H1 (cell line): ENCODE measurements at regions not wholly inside any gene's neighbourhood (a gene's known extent, or its start where the extent isn't known, plus 50 kb on each side); places are given as distances from the start of the nearest gene placed in this dataset.

Experiments used
- CTCF ChIA-PET: fragments of 300-600 bp; sonication (Branson Sonifier 250); formaldehyde crosslinking; loops from one replicate; lab custom pipeline; 2021; ENCODE audit not compliant: partially characterized antibody; lab: Charles Lee
- POLR2A ChIA-PET: fragments of 300-600 bp; sonication (Branson Sonifier 250); formaldehyde crosslinking; loops from one replicate; lab custom pipeline; 2021; ENCODE audit warnings: inconsistent platforms; ENCODE audit not compliant: partially characterized antibody; lab: Charles Lee
- DNase-seq, 2 experiments: peaks; one replicate each; pipeline versions ENCODE4 v3.0.0 to v3.0.0-alpha.2; 2010 to 2022; ENCODE audit warnings: low spot score in 2 of 2, low read depth in 1 of 2, mixed read lengths in 1 of 2
- FAIRE-seq: peaks from 2 replicates; lab custom pipeline; 2011; peaks lifted over from hg19 to GRCh38; lab: Jason Lieb, UNC
- H2AFZ ChIP-seq: 2 replicates; pipeline ENCODE4 v1.8.1; 2012; ENCODE audit warnings: low read length, inconsistent platforms
- H2AK5ac ChIP-seq: 2 replicates; pipeline ENCODE4 v1.6.1; 2013; ENCODE audit warnings: low read depth, low read length
- H2BK120ac ChIP-seq: replicated peaks from 2 replicates; pipeline ENCODE3; 2013; ENCODE audit warnings: low read depth, low read length, inconsistent platforms
- H2BK12ac ChIP-seq: 2 replicates; pipeline ENCODE4 v1.6.1; 2013; ENCODE audit warnings: low read depth, low read length
- H2BK15ac ChIP-seq: 2 replicates; pipeline ENCODE4 v1.6.1; 2013; ENCODE audit warnings: low read length
- H2BK20ac ChIP-seq: 2 replicates; pipeline ENCODE4 v1.6.1; 2013; ENCODE audit warnings: low read length
- H2BK5ac ChIP-seq: 2 replicates; pipeline ENCODE4 v1.6.1; 2013; ENCODE audit warnings: low read depth, low read length
- H3K14ac ChIP-seq: 2 replicates; pipeline ENCODE4 v1.6.1; 2013; ENCODE audit warnings: inconsistent platforms; ENCODE audit not compliant: insufficient read length
- H3K18ac ChIP-seq: 2 replicates; pipeline ENCODE4 v1.6.1; 2013; ENCODE audit warnings: low read length; ENCODE audit errors: extremely low read depth
- H3K23ac ChIP-seq: 2 replicates; pipeline ENCODE4 v1.6.1; 2013; ENCODE audit warnings: inconsistent platforms; ENCODE audit not compliant: insufficient read length
- H3K23me2 ChIP-seq: 2 replicates; pipeline ENCODE4 v1.6.1; 2013; ENCODE audit warnings: low read depth, low read length
- H3K27ac ChIP-seq: 2 replicates; pipeline ENCODE4 v1.6.1; 2011; ENCODE audit warnings: low read depth, low read length, inconsistent platforms
- H3K27me3 ChIP-seq, 4 experiments: replicated peaks in 1 of 4; 1 replicate in 1 of 4; 2 replicates in 3 of 4; pipeline versions ENCODE4 v1.6.1 to v1.8.1; 2011 to 2013; ENCODE audit warnings: low read length in 3 of 4, mild to moderate bottlenecking in 3 of 4, inconsistent platforms in 2 of 4, mixed read lengths in 2 of 4, moderate library complexity in 1 of 4; ENCODE audit not compliant: control insufficient read depth in 3 of 4, insufficient read depth in 3 of 4; ENCODE audit errors: extremely low read depth in 1 of 4
- H3K36me3 ChIP-seq, 4 experiments: 2 replicates each; pipeline versions ENCODE4 v1.6.1 to v1.8.1; 2011 to 2013; ENCODE audit warnings: mild to moderate bottlenecking in 4 of 4, low read length in 3 of 4, moderate library complexity in 2 of 4, control low read depth in 1 of 4, inconsistent platforms in 1 of 4; ENCODE audit not compliant: insufficient read depth in 4 of 4, control insufficient read depth in 2 of 4
- H3K4ac ChIP-seq: replicated peaks from 2 replicates; pipeline ENCODE3; 2013; ENCODE audit warnings: low read length, low read depth, mixed read lengths, inconsistent platforms; ENCODE audit not compliant: insufficient read length
- H3K4me1 ChIP-seq, 4 experiments: replicated peaks in 1 of 4; 1 replicate in 1 of 4; 2 replicates in 3 of 4; pipeline versions ENCODE4 v1.6.1 to v1.8.1; 2011 to 2013; ENCODE audit warnings: low read length in 3 of 4, inconsistent platforms in 2 of 4, mixed read lengths in 1 of 4; ENCODE audit not compliant: insufficient read depth in 4 of 4, control insufficient read depth in 3 of 4
- H3K4me2 ChIP-seq, 2 experiments: 2 replicates each; pipeline versions ENCODE4 v1.6.1 to v1.8.1; 2011 to 2013; ENCODE audit warnings: low read depth in 2 of 2, low read length in 2 of 2, control low read depth in 1 of 2, inconsistent platforms in 1 of 2, mild to moderate bottlenecking in 1 of 2; ENCODE audit not compliant: insufficient read depth in 1 of 2
- H3K4me3 ChIP-seq, 4 experiments: fragments of 200-600, 300-600 bp in 1 of 4; sonication (generic), shearing (Covaris generic), sonication (Bioruptor Twin) in 1 of 4; 2 replicates each; pipeline versions ENCODE4 v1.5.1 to v1.8.1; 2011 to 2016; ENCODE audit warnings: low read length in 4 of 4, low read depth in 3 of 4, control low read depth in 2 of 4, inconsistent platforms in 2 of 4, mild to moderate bottlenecking in 2 of 4, mixed read lengths in 1 of 4, moderate library complexity in 1 of 4; ENCODE audit not compliant: insufficient read depth in 2 of 4; ENCODE audit errors: extremely low read depth in 1 of 4
- H3K56ac ChIP-seq: replicated peaks from 2 replicates; pipeline ENCODE3; 2013; ENCODE audit warnings: low read depth, mild to moderate bottlenecking, mixed read lengths, low read length, inconsistent platforms; ENCODE audit not compliant: insufficient read length
- H3K79me1 ChIP-seq: 2 replicates; pipeline ENCODE4 v1.6.1; 2013; ENCODE audit warnings: low read depth, low read length, control low read depth
- H3K79me2 ChIP-seq, 2 experiments: 2 replicates each; pipeline versions ENCODE4 v1.6.1 to v1.8.1; 2012 to 2013; ENCODE audit warnings: low read length in 2 of 2, mild to moderate bottlenecking in 2 of 2, inconsistent platforms in 1 of 2; ENCODE audit not compliant: insufficient read depth in 2 of 2, control insufficient read depth in 1 of 2
- H3K9ac ChIP-seq, 4 experiments: replicated peaks in 1 of 4; 1 replicate in 1 of 4; 2 replicates in 3 of 4; pipeline versions ENCODE4 v1.6.1 to v1.8.1; 2011 to 2013; ENCODE audit warnings: low read depth in 3 of 4, low read length in 3 of 4, control low read depth in 2 of 4, mild to moderate bottlenecking in 2 of 4, moderate library complexity in 2 of 4, inconsistent platforms in 1 of 4; ENCODE audit errors: extremely low read depth in 1 of 4
- H3K9me3 ChIP-seq, 2 experiments: 2 replicates each; pipeline versions ENCODE4 v1.6.1 to v1.8.1; 2012 to 2013; ENCODE audit warnings: mild to moderate bottlenecking in 2 of 2, moderate library complexity in 2 of 2, control low read depth in 1 of 2, inconsistent platforms in 1 of 2, low read depth in 1 of 2, low read length in 1 of 2, mixed read lengths in 1 of 2; ENCODE audit not compliant: insufficient read depth in 2 of 2
- H4K20me1 ChIP-seq, 2 experiments: replicated peaks in 1 of 2; 2 replicates each; pipeline versions ENCODE3 to v1.8.1; 2011 to 2013; ENCODE audit warnings: inconsistent platforms in 2 of 2, low read length in 2 of 2, mild to moderate bottlenecking in 1 of 2; ENCODE audit not compliant: insufficient read depth in 2 of 2, control insufficient read depth in 1 of 2
- H4K5ac ChIP-seq: 2 replicates; pipeline ENCODE4 v1.6.1; 2013; ENCODE audit warnings: low read length, low read depth, mixed read lengths, inconsistent platforms; ENCODE audit not compliant: insufficient read length
- H4K8ac ChIP-seq: 2 replicates; pipeline ENCODE4 v1.8.0; 2013; ENCODE audit warnings: mild to moderate bottlenecking, moderate library complexity, low read length, inconsistent platforms; ENCODE audit not compliant: insufficient read depth; ENCODE audit errors: extremely low read depth
- H4K91ac ChIP-seq: replicated peaks from 2 replicates; pipeline ENCODE3; 2013; ENCODE audit warnings: low read length, mixed read lengths, inconsistent platforms; ENCODE audit not compliant: insufficient read length
- CBX8 ChIP-seq: fragments of 300-800, 300-1000 bp; sonication (generic); IDR thresholded peaks from 2 replicates; pipeline ENCODE4 v1.7.1; 2016; ENCODE audit warnings: low read depth, low read length, borderline replicate concordance
- GABPA ChIP-seq: IDR thresholded peaks from 2 replicates; pipeline ENCODE4 v1.6.1; 2011; ENCODE audit warnings: mild to moderate bottlenecking, low read length, moderate library complexity, borderline replicate concordance; ENCODE audit not compliant: insufficient read depth
- HDAC6 ChIP-seq: IDR thresholded peaks from one replicate; pipeline ENCODE4 v1.7.1; 2012; ENCODE audit warnings: low read depth, mild to moderate bottlenecking, inconsistent platforms, low read length, moderate library complexity
- PHF8 ChIP-seq: fragments of 200-600 bp; sonication (generic); conservative IDR thresholded peaks from 2 replicates; pipeline ENCODE4 v1.7.1; 2012; ENCODE audit warnings: low read depth, mild to moderate bottlenecking, inconsistent platforms, low read length, moderate library complexity
- RBBP5 ChIP-seq: IDR thresholded peaks from 2 replicates; pipeline ENCODE4 v1.7.1; 2012; ENCODE audit warnings: low read depth, mild to moderate bottlenecking, inconsistent platforms, low read length, moderate library complexity, borderline replicate concordance
- SIN3A ChIP-seq, 2 experiments: IDR thresholded peaks in 1 of 2; conservative IDR thresholded peaks in 1 of 2; 2 replicates each; pipeline ENCODE4 v1.6.1; 2011 to 2012; ENCODE audit warnings: low read length in 2 of 2, improper control_type of control experiment in 1 of 2, low read depth in 1 of 2, mild to moderate bottlenecking in 1 of 2
- SIX5 ChIP-seq: IDR thresholded peaks from 2 replicates; pipeline ENCODE4 v1.6.1; 2011; ENCODE audit warnings: mild to moderate bottlenecking, low read depth, low read length
- SP2 ChIP-seq: IDR thresholded peaks from 2 replicates; pipeline ENCODE4 v1.6.1; 2012; ENCODE audit warnings: mild to moderate bottlenecking, low read length, inconsistent platforms
- SP4 ChIP-seq: IDR thresholded peaks from 2 replicates; pipeline ENCODE4 v1.6.1; 2012; ENCODE audit warnings: low read length, inconsistent platforms
- TBP ChIP-seq: IDR thresholded peaks from 2 replicates; pipeline ENCODE4 v1.6.1; 2011; ENCODE audit warnings: low read depth, low read length, improper control_type of control experiment
- WGBS, 2 experiments: shearing (Covaris generic) in 1 of 2; methylation state at CpG; one replicate each; pipeline versions ENCODE4 v1.1.6 to v1.1.7; 2013 to 2015; ENCODE audit warnings: low lambda C conversion rate in 2 of 2, mixed read lengths in 2 of 2, inconsistent platforms in 1 of 2, low coverage in 1 of 2, missing lambda C conversion rate in 1 of 2; ENCODE audit not compliant: insufficient replicate concordance in 2 of 2, insufficient coverage in 1 of 2, insufficient read length in 1 of 2; ENCODE audit errors: extremely low coverage in 1 of 2, missing lambda C conversion rate in 1 of 2; 5-methylcytosine and 5-hydroxymethylcytosine counted together
- TF ChIP-seq, protein P1 (sequence below): IDR thresholded peaks from 2 replicates; pipeline ENCODE4 v1.6.1; 2012; ENCODE audit warnings: low read length, inconsistent platforms
- TF ChIP-seq, protein P2 (sequence below): IDR thresholded peaks from 2 replicates; pipeline ENCODE4 v1.6.1; 2011; ENCODE audit warnings: low read length, improper control_type of control experiment

- no peak overlapping the region for H3K9ac ChIP-seq
- H3K14ac ChIP-seq: no peak overlapping the region
- no peak overlapping the region for H2BK12ac ChIP-seq
- ChIA-PET POLR2A (no interaction called here), CTCF (interaction anchor here (0.6 kb wide), 1 partner anchor 1775 kb away, joined by 4 read pairs; no protein-coding TSS in a partner anchor)
- no peak overlapping the region for H3K23ac ChIP-seq
- no peaks in the 10 kb centered on the region for H3K27me3 ChIP-seq
- no peak overlapping the region for H3K4ac ChIP-seq
- H3K4me1 ChIP-seq: no peaks in the 10 kb centered on the region
- no peak overlapping the region for H3K18ac ChIP-seq
- no peak for FAIRE-seq
- no peak overlapping the region for H3K4me2 ChIP-seq
- no peak overlapping the region for H2BK15ac ChIP-seq
- H3K27ac ChIP-seq: no peak overlapping the region
- no peak overlapping the region for H4K5ac ChIP-seq
- no peak overlapping the region for H2BK20ac ChIP-seq
- H2AFZ ChIP-seq: no peak overlapping the region
- H2AK5ac ChIP-seq: no peak overlapping the region
- H2BK120ac ChIP-seq: no peak overlapping the region
- no peaks in the 10 kb centered on the region for H3K79me1 ChIP-seq
- H4K8ac ChIP-seq: no peak overlapping the region
- 90% methylated on average over 5 of the region's 5 CpGs; no CpG with 5 or more reads in 1 of the 2 experiments for WGBS, 2 experiments
- no peak overlapping the region for H3K4me3 ChIP-seq
- H4K91ac ChIP-seq: no peak overlapping the region
- peaks cover 0 to 46% of the 10 kb centered on the region in 2 experiments; a peak in 2 of 4 replicates for H3K9me3 ChIP-seq
- no peak overlapping the region for H2BK5ac ChIP-seq
- H3K56ac ChIP-seq: no peak overlapping the region
- H3K36me3 ChIP-seq: no peaks in the 10 kb centered on the region
- H3K79me2 ChIP-seq: no peaks in the 10 kb centered on the region
- no peak for DNase-seq
- H4K20me1 ChIP-seq: no peaks in the 10 kb centered on the region
- no peaks in the 10 kb centered on the region for H3K23me2 ChIP-seq
- no peak for TF ChIP-seq SIX5
- no peak for TF ChIP-seq TBP
- TF ChIP-seq SP2: no peak
- TF ChIP-seq SP4: no peak
- TF ChIP-seq HDAC6: no peak
- TF ChIP-seq, protein P1, sequence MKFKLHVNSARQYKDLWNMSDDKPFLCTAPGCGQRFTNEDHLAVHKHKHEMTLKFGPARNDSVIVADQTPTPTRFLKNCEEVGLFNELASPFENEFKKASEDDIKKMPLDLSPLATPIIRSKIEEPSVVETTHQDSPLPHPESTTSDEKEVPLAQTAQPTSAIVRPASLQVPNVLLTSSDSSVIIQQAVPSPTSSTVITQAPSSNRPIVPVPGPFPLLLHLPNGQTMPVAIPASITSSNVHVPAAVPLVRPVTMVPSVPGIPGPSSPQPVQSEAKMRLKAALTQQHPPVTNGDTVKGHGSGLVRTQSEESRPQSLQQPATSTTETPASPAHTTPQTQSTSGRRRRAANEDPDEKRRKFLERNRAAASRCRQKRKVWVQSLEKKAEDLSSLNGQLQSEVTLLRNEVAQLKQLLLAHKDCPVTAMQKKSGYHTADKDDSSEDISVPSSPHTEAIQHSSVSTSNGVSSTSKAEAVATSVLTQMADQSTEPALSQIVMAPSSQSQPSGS: no peak
- TF ChIP-seq, protein P2, sequence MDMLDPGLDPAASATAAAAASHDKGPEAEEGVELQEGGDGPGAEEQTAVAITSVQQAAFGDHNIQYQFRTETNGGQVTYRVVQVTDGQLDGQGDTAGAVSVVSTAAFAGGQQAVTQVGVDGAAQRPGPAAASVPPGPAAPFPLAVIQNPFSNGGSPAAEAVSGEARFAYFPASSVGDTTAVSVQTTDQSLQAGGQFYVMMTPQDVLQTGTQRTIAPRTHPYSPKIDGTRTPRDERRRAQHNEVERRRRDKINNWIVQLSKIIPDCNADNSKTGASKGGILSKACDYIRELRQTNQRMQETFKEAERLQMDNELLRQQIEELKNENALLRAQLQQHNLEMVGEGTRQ: no peak
- TF ChIP-seq RBBP5: no peak
- no peak for TF ChIP-seq SIN3A (conservative IDR thresholded peaks at IDR 0.05 in 1 of 2, IDR thresholded peaks at IDR 0.05 in 1 of 2; ENCODE audit: low read depth in 1 of 2, low read length in 2 of 2)
- TF ChIP-seq PHF8: no peak
- no peak for TF ChIP-seq GABPA
- TF ChIP-seq CBX8: no peak
These were observed 89.9 kb upstream of the OR5AK2 start for GRCh38 chr11:56898856-56899255.
